ENCODE measurements at regions not wholly inside any gene's neighbourhood (a gene's known extent, or its start where the extent isn't known, plus 50 kb on each side); places are given as distances from the start of the nearest gene placed in this dataset.

- no peak for DNase-seq
Observed at GRCh38 chr12:127414636-127415035, 852.3 kb upstream of the TMEM132C start.

- no peak for DNase-seq
Observed at GRCh38 chr12:127416796-127417195, 850.2 kb upstream of the TMEM132C start.

- no peak for DNase-seq
Observed at GRCh38 chr12:127419111-127419510, 847.9 kb upstream of the TMEM132C start.

- DNase-seq, result no peak
Observed at GRCh38 chr12:127421614-127422013, 845.4 kb upstream of the TMEM132C start.

- DNase-seq, result no peak
Observed at GRCh38 chr12:127422935-127423566, 843.9 kb upstream of the TMEM132C start.

GRCh38 chr12:127425474-127425873 is 841.5 kb upstream of the TMEM132C start:
- no peak for DNase-seq

GRCh38 chr12:127428420-127428819 is 838.5 kb upstream of the TMEM132C start:
- no peak for DNase-seq

- DNase-seq, result no peak
Observed at GRCh38 chr12:127429551-127430285, 837.3 kb upstream of the TMEM132C start.

- DNase-seq, result no peak
Observed at GRCh38 chr12:127430401-127430800, 836.6 kb upstream of the TMEM132C start.

- DNase-seq, result no peak
Observed at GRCh38 chr12:127431177-127431576, 835.8 kb upstream of the TMEM132C start.

- no peak for DNase-seq
Observed at GRCh38 chr12:127431594-127431993, 835.4 kb upstream of the TMEM132C start.

GRCh38 chr12:127435439-127435838 is 831.5 kb upstream of the TMEM132C start:
- no peak for DNase-seq

GRCh38 chr12:127438512-127439244 is 828.3 kb upstream of the TMEM132C start:
- no peak for DNase-seq

- no peak for DNase-seq
Observed at GRCh38 chr12:127445581-127446139, 821.3 kb upstream of the TMEM132C start.

GRCh38 chr12:127448906-127449305 is 818.1 kb upstream of the TMEM132C start:
- no peak for DNase-seq

- no peak for DNase-seq
Observed at GRCh38 chr12:127450826-127451225, 816.1 kb upstream of the TMEM132C start.

GRCh38 chr12:127455347-127456265 is 811.4 kb upstream of the TMEM132C start:
- DNase-seq, result no peak

- DNase-seq, result no peak
Observed at GRCh38 chr12:127457726-127458125, 809.2 kb upstream of the TMEM132C start.

- DNase-seq, result no peak
Observed at GRCh38 chr12:127459166-127459565, 807.8 kb upstream of the TMEM132C start.

GRCh38 chr12:127459687-127460086 is 807.3 kb upstream of the TMEM132C start:
- no peak for DNase-seq

GRCh38 chr12:127463237-127463636 is 803.7 kb upstream of the TMEM132C start:
- no peak for DNase-seq

GRCh38 chr12:127469331-127469730 is 797.6 kb upstream of the TMEM132C start:
- DNase-seq, result no peak
